ENCODE measurements at regions not wholly inside any gene's neighbourhood (a gene's known extent, or its start where the extent isn't known, plus 50 kb on each side); places are given as distances from the start of the nearest gene placed in this dataset.

DNA sequence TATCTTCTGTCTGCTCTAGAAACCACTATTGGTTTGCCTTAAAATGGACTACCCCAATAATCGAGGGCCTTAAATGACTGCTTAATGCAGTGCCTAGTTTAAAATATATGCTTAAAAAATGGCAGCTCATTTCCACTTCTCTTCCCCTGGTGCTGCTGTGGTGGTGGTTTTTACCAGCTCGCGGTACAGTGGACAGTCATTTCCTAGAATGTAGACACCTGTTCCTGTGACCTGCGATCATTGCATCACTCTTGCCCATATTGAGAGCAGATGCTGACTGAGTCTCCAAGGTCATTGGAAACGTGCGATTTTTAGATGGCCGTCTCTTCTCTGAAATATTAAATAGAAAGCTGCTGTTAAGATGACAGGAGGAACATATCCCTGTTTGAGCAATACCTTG is 164.1 kb downstream of the UTRN start:
- TF ChIP-seq, protein P1, sequence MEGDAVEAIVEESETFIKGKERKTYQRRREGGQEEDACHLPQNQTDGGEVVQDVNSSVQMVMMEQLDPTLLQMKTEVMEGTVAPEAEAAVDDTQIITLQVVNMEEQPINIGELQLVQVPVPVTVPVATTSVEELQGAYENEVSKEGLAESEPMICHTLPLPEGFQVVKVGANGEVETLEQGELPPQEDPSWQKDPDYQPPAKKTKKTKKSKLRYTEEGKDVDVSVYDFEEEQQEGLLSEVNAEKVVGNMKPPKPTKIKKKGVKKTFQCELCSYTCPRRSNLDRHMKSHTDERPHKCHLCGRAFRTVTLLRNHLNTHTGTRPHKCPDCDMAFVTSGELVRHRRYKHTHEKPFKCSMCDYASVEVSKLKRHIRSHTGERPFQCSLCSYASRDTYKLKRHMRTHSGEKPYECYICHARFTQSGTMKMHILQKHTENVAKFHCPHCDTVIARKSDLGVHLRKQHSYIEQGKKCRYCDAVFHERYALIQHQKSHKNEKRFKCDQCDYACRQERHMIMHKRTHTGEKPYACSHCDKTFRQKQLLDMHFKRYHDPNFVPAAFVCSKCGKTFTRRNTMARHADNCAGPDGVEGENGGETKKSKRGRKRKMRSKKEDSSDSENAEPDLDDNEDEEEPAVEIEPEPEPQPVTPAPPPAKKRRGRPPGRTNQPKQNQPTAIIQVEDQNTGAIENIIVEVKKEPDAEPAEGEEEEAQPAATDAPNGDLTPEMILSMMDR (conservative IDR thresholded peaks at IDR 0.05), result no peak
- no peak for TF ChIP-seq ZFX (IDR thresholded peaks at IDR 0.05)

Measured in C4-2B (cell line).